OCI-LY1 (cell line): ENCODE measurements at regions not wholly inside any gene's neighbourhood (a gene's known extent, or its start where the extent isn't known, plus 50 kb on each side); places are given as distances from the start of the nearest gene placed in this dataset.

Source experiments
- H2AFZ ChIP-seq: fragments of 200-600 bp; sonication (generic), shearing (Covaris generic); 2 replicates; pipeline ENCODE4 v1.6.0; 2014; ENCODE audit warnings: antibody characterized with exemption, mild to moderate bottlenecking, low read length
- H3F3A ChIP-seq: fragments of 200-600 bp; sonication (generic), shearing (Covaris generic); 2 replicates; pipeline ENCODE4 v1.6.0; 2014; ENCODE audit warnings: mild to moderate bottlenecking, antibody characterized with exemption, low read length, moderate library complexity; ENCODE audit not compliant: insufficient read depth
- H3K27ac ChIP-seq: fragments of 200-600 bp; sonication (generic); 2 replicates; pipeline ENCODE4 v1.5.1; 2014; ENCODE audit warnings: low read length, mixed run types, mild to moderate bottlenecking, low read depth; ENCODE audit not compliant: poor library complexity, severe bottlenecking
- H3K27me3 ChIP-seq: fragments of 200-600 bp; sonication (generic); 2 replicates; pipeline ENCODE4 v1.6.0; 2014; ENCODE audit warnings: antibody characterized with exemption, mild to moderate bottlenecking, low read length, moderate library complexity; ENCODE audit not compliant: insufficient read depth
- H3K36me3 ChIP-seq: fragments of 200-600 bp; sonication (generic); 2 replicates; pipeline ENCODE4 v1.6.1; 2014; ENCODE audit warnings: mild to moderate bottlenecking, antibody characterized with exemption, low read length, moderate library complexity, mixed read lengths; ENCODE audit not compliant: insufficient read depth
- H3K4me1 ChIP-seq: fragments of 200-600 bp; sonication (generic); 2 replicates; pipeline ENCODE4 v1.5.1; 2014; ENCODE audit warnings: mild to moderate bottlenecking, low read length, moderate library complexity; ENCODE audit not compliant: insufficient read depth, severe bottlenecking
- H3K4me2 ChIP-seq: fragments of 200-600 bp; sonication (generic), shearing (Covaris generic); 2 replicates; pipeline ENCODE4 v1.6.1; 2014; ENCODE audit warnings: low read length
- H3K4me3 ChIP-seq: fragments of 200-600 bp; sonication (generic); 2 replicates; pipeline ENCODE4 v1.5.1; 2014; ENCODE audit warnings: low read length, low read depth, mild to moderate bottlenecking, mixed read lengths; ENCODE audit not compliant: poor library complexity, severe bottlenecking
- H3K79me2 ChIP-seq: fragments of 200-600 bp; shearing (Covaris generic); 2 replicates; pipeline ENCODE4 v1.6.1; 2016; ENCODE audit warnings: mixed run types, low read length, mixed read lengths; ENCODE audit not compliant: insufficient read depth
- H3K9ac ChIP-seq: fragments of 200-600 bp; sonication (generic), shearing (Covaris generic); 2 replicates; pipeline ENCODE4 v1.6.1; 2014; ENCODE audit warnings: mild to moderate bottlenecking, low read length, mixed read lengths
- H3K9me2 ChIP-seq: fragments of 200-600 bp; sonication (generic), shearing (Covaris generic); 2 replicates; pipeline ENCODE4 v1.6.1; 2014; ENCODE audit warnings: low read depth, mild to moderate bottlenecking, low read length, mixed read lengths
- H3K9me3 ChIP-seq: fragments of 200-600 bp; shearing (Covaris generic); 2 replicates; pipeline ENCODE4 v1.6.1; 2014; ENCODE audit warnings: low read length, mixed read lengths
- H4K20me1 ChIP-seq: fragments of 200-600 bp; sonication (generic), shearing (Covaris generic); 2 replicates; pipeline ENCODE4 v1.6.0; 2016; ENCODE audit warnings: mild to moderate bottlenecking, low read length; ENCODE audit not compliant: insufficient read depth
- CTCF ChIP-seq: fragments of 200-600 bp; sonication (generic), shearing (Covaris generic); IDR thresholded peaks from 2 replicates; pipeline ENCODE4 v1.5.1; 2017; ENCODE audit warnings: mild to moderate bottlenecking, antibody characterized with exemption, low read length, moderate library complexity, mixed read lengths
- EZH2 ChIP-seq: fragments of 200-600 bp; sonication (generic), shearing (Covaris generic); IDR thresholded peaks from 2 replicates; pipeline ENCODE4 v1.8.0; 2017; ENCODE audit warnings: borderline replicate concordance, mixed run types, mild to moderate bottlenecking, antibody characterized with exemption, low read length, moderate library complexity, mixed read lengths

- Histone ChIP-seq H3F3A (no peaks in the 10 kb centered on the region), H3K9ac (no peak overlapping the region), H3K4me1 (no peaks in the 10 kb centered on the region), H3K9me3 (no peaks in the 10 kb centered on the region), H3K9me2 (no peaks in the 10 kb centered on the region), H4K20me1 (no peaks in the 10 kb centered on the region), H2AFZ (no peak overlapping the region), H3K27me3 (no peaks in the 10 kb centered on the region), H3K4me3 (no peak overlapping the region), H3K79me2 (no peaks in the 10 kb centered on the region), H3K27ac (no peak overlapping the region), H3K36me3 (no peaks in the 10 kb centered on the region), H3K4me2 (no peak overlapping the region)
- TF ChIP-seq CTCF (no peak), EZH2 (no peak)
Measured at GRCh38 chr11:43072911-43073310, 238.9 kb upstream of the API5 start.

GRCh38 chr11:43074810-43075209, 237.0 kb upstream of the API5 start:
- H3K27ac ChIP-seq, result no peak overlapping the region
- no peak overlapping the region for H3K4me2 ChIP-seq
- H3K4me1 ChIP-seq, result no peaks in the 10 kb centered on the region
- no peaks in the 10 kb centered on the region for H3F3A ChIP-seq
- H3K9ac ChIP-seq, result no peak overlapping the region
- no peaks in the 10 kb centered on the region for H3K9me2 ChIP-seq
- H3K36me3 ChIP-seq, result no peaks in the 10 kb centered on the region
- no peak overlapping the region for H2AFZ ChIP-seq
- H3K4me3 ChIP-seq, result no peak overlapping the region
- H3K9me3 ChIP-seq, result no peaks in the 10 kb centered on the region
- TF ChIP-seq EZH2, result no peak
- no peak for TF ChIP-seq CTCF
- no peaks in the 10 kb centered on the region for H4K20me1 ChIP-seq
- no peaks in the 10 kb centered on the region for H3K27me3 ChIP-seq
- no peaks in the 10 kb centered on the region for H3K79me2 ChIP-seq

- Histone ChIP-seq H3K27me3 (no peaks in the 10 kb centered on the region), H3K27ac (no peak overlapping the region), H3K4me2 (no peak overlapping the region), H3K36me3 (no peaks in the 10 kb centered on the region), H2AFZ (no peak overlapping the region), H4K20me1 (no peaks in the 10 kb centered on the region), H3K4me3 (no peak overlapping the region), H3F3A (no peaks in the 10 kb centered on the region), H3K9ac (no peak overlapping the region), H3K4me1 (no peaks in the 10 kb centered on the region), H3K79me2 (no peaks in the 10 kb centered on the region), H3K9me2 (no peaks in the 10 kb centered on the region), H3K9me3 (no peaks in the 10 kb centered on the region)
- TF ChIP-seq EZH2 (no peak), CTCF (no peak)
Measured at GRCh38 chr11:43101113-43101512, 210.7 kb upstream of the API5 start.
